RWPE1 (cell line): ENCODE measurements at regions not wholly inside any gene's neighbourhood (a gene's known extent, or its start where the extent isn't known, plus 50 kb on each side); places are given as distances from the start of the nearest gene placed in this dataset.

Experiments
- CTCF ChIA-PET: fragments of 350-600 bp; sonication (Branson Sonifier 250); formaldehyde crosslinking; extraction: SDS; loops from one replicate; lab custom pipeline; 2021; lab: Yijun Ruan, JAX
- POLR2A ChIA-PET: fragments of 400-600 bp; formaldehyde crosslinking; extraction: SDS; loops from one replicate; lab custom pipeline; 2020; ENCODE audit warnings: antibody characterized with exemption; ENCODE audit not compliant: low non-redundant PET; lab: Yijun Ruan, JAX
- DNase-seq: peaks from one replicate; pipeline ENCODE4 v3.0.0; 2012; ENCODE audit warnings: low spot score
- H3K27ac ChIP-seq: fragments of 450-650 bp; 2 replicates; pipeline ENCODE4 v1.5.1; 2017
- CTCF ChIP-seq: fragments of 450-650 bp; conservative IDR thresholded peaks from 2 replicates; pipeline ENCODE4 v1.5.1; 2017; ENCODE audit warnings: low read depth, mild to moderate bottlenecking

- no peak overlapping the region for H3K27ac ChIP-seq
- no peak for DNase-seq
- TF ChIP-seq CTCF: no peak
- ChIA-PET CTCF (no interaction called here), POLR2A (no interaction called here)
These were observed 410.9 kb downstream of the TCERG1L start for GRCh38 chr10:130900441-130901160.

- TF ChIP-seq CTCF: no peak
- CTCF ChIA-PET: no interaction called here
- POLR2A ChIA-PET: no interaction called here
- DNase-seq: no peak
- H3K27ac ChIP-seq: no peak overlapping the region
These were observed 410.0 kb downstream of the TCERG1L start for GRCh38 chr10:130901311-130902165.

GRCh38 chr10:130902471-130902870 lies 409.1 kb downstream of the TCERG1L start:
- ChIA-PET CTCF (no interaction called here), POLR2A (no interaction called here)
- no peak overlapping the region for H3K27ac ChIP-seq
- TF ChIP-seq CTCF: no peak
- no peak for DNase-seq

GRCh38 chr10:130902929-130903328 lies 408.6 kb downstream of the TCERG1L start:
- DNase-seq: no peak
- no peak for TF ChIP-seq CTCF
- ChIA-PET POLR2A (no interaction called here), CTCF (no interaction called here)
- no peak overlapping the region for H3K27ac ChIP-seq

GRCh38 chr10:130904676-130905075 lies 406.8 kb downstream of the TCERG1L start:
- no peak overlapping the region for H3K27ac ChIP-seq
- ChIA-PET CTCF (no interaction called here), POLR2A (no interaction called here)
- no peak for DNase-seq
- no peak for TF ChIP-seq CTCF

GRCh38 chr10:130905386-130905785 lies 406.1 kb downstream of the TCERG1L start:
- CTCF ChIA-PET: no interaction called here
- no peak for DNase-seq
- POLR2A ChIA-PET: no interaction called here
- H3K27ac ChIP-seq: no peak overlapping the region
- no peak for TF ChIP-seq CTCF
